Thyroid gland (tissue), 4 donors: ENCODE measurements at regions not wholly inside any gene's neighbourhood (a gene's known extent, or its start where the extent isn't known, plus 50 kb on each side); places are given as distances from the start of the nearest gene placed in this dataset.

ENCODE experiments used
- DNase-seq, 2 donors: peaks; one replicate each; pipeline ENCODE4 v3.0.0-alpha.2; 2019
- H3K27ac ChIP-seq, 3 donors: fragments of 200-600 bp; sonication (generic); 1 replicate in 2 of 3; 2 replicates in 1 of 3; pipeline ENCODE4 v1.5.1; 2016 to 2019; ENCODE audit warnings: mild to moderate bottlenecking in 1 of 3, moderate library complexity in 1 of 3
- H3K27me3 ChIP-seq: fragments of 200-600 bp; sonication (generic); one replicate; pipeline ENCODE4 v1.5.1; 2019
- H3K36me3 ChIP-seq, 2 donors: fragments of 200-600 bp; sonication (generic); one replicate each; pipeline ENCODE4 v1.5.1; 2016 to 2019
- H3K4me1 ChIP-seq, 2 donors: fragments of 200-600 bp; sonication (generic); one replicate each; pipeline ENCODE4 v1.5.1; 2017 to 2019
- H3K4me3 ChIP-seq, 3 donors: fragments of 200-600 bp; sonication (generic); replicated peaks in 1 of 3; 1 replicate in 2 of 3; 2 replicates in 1 of 3; pipeline ENCODE4 v1.5.1; 2016; ENCODE audit warnings: mild to moderate bottlenecking in 1 of 3
- H3K9me3 ChIP-seq: fragments of 200-600 bp; sonication (generic); one replicate; pipeline ENCODE4 v1.5.1; 2017
- CTCF ChIP-seq, 6 experiments: fragments of 200-600 bp in 3 of 6; fragments of 450-650 bp in 3 of 6; sonication (generic) in 3 of 6; IDR thresholded peaks; one replicate each; pipeline ENCODE4 v1.5.1; 2016 to 2019; ENCODE audit warnings: antibody characterized with exemption in 6 of 6, mild to moderate bottlenecking in 2 of 6, inconsistent platforms in 1 of 6, moderate library complexity in 1 of 6
- POLR2A ChIP-seq, 2 donors: fragments of 450-650 bp; IDR thresholded peaks; one replicate each; pipeline ENCODE4 v1.6.1; 2017; ENCODE audit warnings: antibody characterized with exemption in 2 of 2, mild to moderate bottlenecking in 2 of 2, moderate library complexity in 1 of 2
- WGBS, 2 donors: methylation state at CpG; one replicate each; pipeline ENCODE4 v1.1.5; 2017; 5-methylcytosine and 5-hydroxymethylcytosine counted together
- intact Hi-C: fragments of 100-400 bp; cut with DNase I; formaldehyde crosslinking; loops from one replicate; pipeline ENCODE4 v1.15.1; 2023

- no peak for DNase-seq
- Histone ChIP-seq H3K4me1 (peaks cover 0 to 17% of the 10 kb centered on the region in 2 donors), H3K4me3 (no peak overlapping the region), H3K9me3 (no peaks in the 10 kb centered on the region), H3K27me3 (no peaks in the 10 kb centered on the region), H3K27ac (no peak overlapping the region), H3K36me3 (no peaks in the 10 kb centered on the region)
- TF ChIP-seq CTCF (IDR thresholded peaks at IDR 0.05) (no peak), POLR2A (IDR thresholded peaks at IDR 0.05) (no peak)
- 77 to 86% methylated on average over 2 of the region's 2 CpGs for WGBS, 2 donors
- intact Hi-C loops, result no loop called here
Observed at GRCh38 chr20:10854976-10855375, 181.2 kb upstream of the JAG1 start.

DNA sequence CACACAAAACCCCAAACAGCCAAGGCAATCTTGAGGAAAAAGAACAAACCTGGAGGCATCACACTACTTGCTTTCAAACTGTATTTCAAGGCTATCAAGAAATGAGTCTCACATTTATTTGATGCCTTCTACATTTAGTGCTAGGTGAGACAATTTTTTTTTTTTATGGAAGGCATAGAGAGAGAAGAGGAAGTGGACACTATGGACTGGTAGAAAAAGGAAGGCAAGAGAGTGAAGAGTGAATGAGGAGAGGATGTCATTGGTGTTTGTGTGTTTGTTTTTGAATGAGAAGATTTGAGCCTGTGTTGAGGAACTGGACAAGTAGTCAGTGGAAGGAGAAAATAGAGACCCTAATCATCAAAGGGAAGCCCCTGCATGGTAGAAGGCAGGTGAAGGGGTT, 182.0 kb upstream of the JAG1 start:
- intact Hi-C loops, result no loop called here
- Histone ChIP-seq H3K4me3 (no peak overlapping the region), H3K36me3 (no peaks in the 10 kb centered on the region), H3K9me3 (no peaks in the 10 kb centered on the region), H3K27ac (no peak overlapping the region), H3K27me3 (no peaks in the 10 kb centered on the region), H3K4me1 (peaks cover 0 to 17% of the 10 kb centered on the region in 2 donors)
- no peak for DNase-seq
- TF ChIP-seq POLR2A (IDR thresholded peaks at IDR 0.05), result no peak
- TF ChIP-seq CTCF (IDR thresholded peaks at IDR 0.05), result no peak

GRCh38 chr20:10856237-10857015, 182.6 kb upstream of the JAG1 start:
- Histone ChIP-seq H3K9me3 (no peaks in the 10 kb centered on the region), H3K36me3 (no peaks in the 10 kb centered on the region), H3K27me3 (no peaks in the 10 kb centered on the region), H3K4me1 (peaks cover 0 to 17% of the 10 kb centered on the region in 2 donors), H3K27ac (no peak overlapping the region), H3K4me3 (no peak overlapping the region)
- TF ChIP-seq POLR2A (IDR thresholded peaks at IDR 0.05) (no peak), CTCF (IDR thresholded peaks at IDR 0.05) (no peak)
- intact Hi-C loops, result no loop called here
- no peak for DNase-seq
- WGBS, 2 donors, result 81 to 88% methylated on average over 1 of the region's 1 CpG

DNA sequence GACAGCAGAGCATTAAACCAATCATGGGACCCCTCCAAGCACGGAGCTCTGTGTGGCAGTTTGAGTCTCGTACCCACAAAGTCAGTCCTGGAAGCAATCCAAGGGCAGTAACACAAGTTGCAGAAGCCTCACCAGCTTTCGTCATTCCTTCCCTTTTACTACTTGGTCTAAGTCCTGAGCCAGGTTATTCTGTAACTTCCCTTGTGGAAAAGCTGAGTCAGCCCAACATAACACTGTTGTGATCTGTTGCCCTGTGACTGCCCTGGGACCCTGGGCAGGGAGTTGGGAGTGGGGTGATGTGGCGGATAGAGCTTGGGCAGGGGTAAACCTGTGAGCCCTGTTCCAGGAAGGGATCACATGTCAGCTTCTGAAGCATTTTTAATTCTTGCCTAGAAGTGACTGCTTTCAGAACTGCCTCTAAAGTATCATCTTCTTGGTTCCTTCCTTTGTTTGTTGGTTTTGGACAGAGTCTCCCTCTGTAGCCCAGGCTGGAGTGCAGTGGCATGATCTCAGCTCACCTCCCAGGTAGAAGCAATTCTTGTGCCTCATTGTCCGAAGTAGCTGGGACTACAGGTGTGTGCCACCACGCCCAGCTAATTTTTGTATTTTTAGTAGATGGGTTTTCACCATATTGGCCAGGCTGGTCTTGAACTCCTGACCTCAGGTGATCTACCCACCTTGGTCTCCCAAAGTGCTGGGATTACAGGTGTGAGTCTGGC, 183.7 kb upstream of the JAG1 start:
- Histone ChIP-seq H3K9me3 (no peaks in the 10 kb centered on the region), H3K4me3 (no peak overlapping the region), H3K36me3 (no peaks in the 10 kb centered on the region), H3K27ac (no peak overlapping the region), H3K4me1 (peaks cover 0 to 17% of the 10 kb centered on the region in 2 donors), H3K27me3 (no peaks in the 10 kb centered on the region)
- intact Hi-C loops, result no loop called here
- TF ChIP-seq POLR2A (IDR thresholded peaks at IDR 0.05) (no peak), CTCF (IDR thresholded peaks at IDR 0.05) (no peak)
- no peak for DNase-seq
- 57 to 73% methylated on average over 6 of the region's 6 CpGs for WGBS, 2 donors

GRCh38 chr20:10861090-10861489, 187.3 kb upstream of the JAG1 start:
- 85 to 88% methylated on average over 2 of the region's 2 CpGs for WGBS, 2 donors

More at GRCh38 chr20:10861090-10861489, 187.3 kb upstream of the JAG1 start:
- H3K9me3 ChIP-seq, result no peaks in the 10 kb centered on the region
- H3K36me3 ChIP-seq, result no peaks in the 10 kb centered on the region
- DNase-seq, result no peak
- H3K27ac ChIP-seq, result no peak overlapping the region
- H3K27me3 ChIP-seq, result no peaks in the 10 kb centered on the region
- H3K4me1 ChIP-seq, result peaks cover 11 to 24% of the 10 kb centered on the region in 2 donors
- intact Hi-C loops, result no loop called here
- H3K4me3 ChIP-seq, result no peak overlapping the region
- TF ChIP-seq POLR2A (IDR thresholded peaks at IDR 0.05), result no peak
- TF ChIP-seq CTCF (IDR thresholded peaks at IDR 0.05), result no peak
